Trophoblast cell (in vitro differentiated cells and primary cell): ENCODE measurements at regions not wholly inside any gene's neighbourhood (a gene's known extent, or its start where the extent isn't known, plus 50 kb on each side); places are given as distances from the start of the nearest gene placed in this dataset.
A peak's percentile ranks its signal among the peaks of the same experiment; 100 is the strongest.

Experiments
- DNase-seq, 2 donors: peaks; one replicate each; pipeline ENCODE4 v3.0.0-alpha.2; 2016
- H2AFZ ChIP-seq: 2 replicates; pipeline ENCODE4 v1.6.1; 2013; ENCODE audit warnings: low read length, moderate library complexity, mild to moderate bottlenecking; ENCODE audit not compliant: insufficient read depth, poor library complexity
- H2AK5ac ChIP-seq: 2 replicates; pipeline ENCODE4 v1.6.1; 2013; ENCODE audit warnings: mild to moderate bottlenecking, low read length
- H2BK120ac ChIP-seq: 2 replicates; pipeline ENCODE4 v1.6.1; 2013; ENCODE audit warnings: low read length, mild to moderate bottlenecking, moderate library complexity; ENCODE audit not compliant: insufficient read depth, poor library complexity
- H2BK12ac ChIP-seq: 2 replicates; pipeline ENCODE4 v1.6.1; 2013; ENCODE audit warnings: mild to moderate bottlenecking, low read length, moderate library complexity
- H2BK5ac ChIP-seq: 2 replicates; pipeline ENCODE4 v1.6.1; 2013; ENCODE audit warnings: low read length, low read depth, moderate library complexity, mild to moderate bottlenecking; ENCODE audit not compliant: poor library complexity
- H3K14ac ChIP-seq: 2 replicates; pipeline ENCODE4 v1.6.1; 2013; ENCODE audit warnings: mild to moderate bottlenecking, low read length
- H3K18ac ChIP-seq: 2 replicates; pipeline ENCODE4 v1.6.1; 2013; ENCODE audit warnings: mild to moderate bottlenecking, low read length
- H3K23ac ChIP-seq: 2 replicates; pipeline ENCODE4 v1.6.1; 2013; ENCODE audit warnings: low read length
- H3K27ac ChIP-seq: 2 replicates; pipeline ENCODE4 v1.5.1; 2013; ENCODE audit warnings: low read depth, mild to moderate bottlenecking, inconsistent platforms, low read length, moderate library complexity
- H3K27me3 ChIP-seq: 2 replicates; pipeline ENCODE4 v1.6.1; 2013; ENCODE audit warnings: inconsistent platforms, mild to moderate bottlenecking, low read length, moderate library complexity; ENCODE audit not compliant: insufficient read depth
- H3K36me3 ChIP-seq, 2 experiments: 1 replicate in 1 of 2; 2 replicates in 1 of 2; pipeline ENCODE4 v1.6.1; 2013; ENCODE audit warnings: low read length in 2 of 2, mild to moderate bottlenecking in 2 of 2, moderate library complexity in 1 of 2; ENCODE audit not compliant: insufficient read depth in 2 of 2, control insufficient read depth in 1 of 2
- H3K4ac ChIP-seq: 2 replicates; pipeline ENCODE4 v1.6.1; 2013; ENCODE audit warnings: low read depth, mild to moderate bottlenecking, low read length, moderate library complexity
- H3K4me1 ChIP-seq, 2 experiments: 1 replicate in 1 of 2; 2 replicates in 1 of 2; pipeline ENCODE4 v1.6.1; 2013; ENCODE audit warnings: low read length in 2 of 2, mild to moderate bottlenecking in 2 of 2, moderate library complexity in 1 of 2; ENCODE audit not compliant: insufficient read depth in 2 of 2, control insufficient read depth in 1 of 2
- H3K4me2 ChIP-seq: 2 replicates; pipeline ENCODE4 v1.6.1; 2013; ENCODE audit warnings: inconsistent platforms, mild to moderate bottlenecking, low read length, moderate library complexity
- H3K4me3 ChIP-seq: 2 replicates; pipeline ENCODE4 v1.5.1; 2013; ENCODE audit warnings: mild to moderate bottlenecking, low read depth, low read length, inconsistent platforms
- H3K79me1 ChIP-seq: one replicate; pipeline ENCODE4 v1.6.1; 2013; ENCODE audit warnings: low read length
- H3K79me2 ChIP-seq: 2 replicates; pipeline ENCODE4 v1.6.1; 2013; ENCODE audit warnings: low read length, mild to moderate bottlenecking; ENCODE audit not compliant: control insufficient read depth, insufficient read depth, poor library complexity
- H3K9ac ChIP-seq: 2 replicates; pipeline ENCODE4 v1.6.1; 2013; ENCODE audit warnings: mild to moderate bottlenecking, low read length
- H3K9me3 ChIP-seq: 2 replicates; pipeline ENCODE4 v1.6.1; 2013; ENCODE audit warnings: low read depth, mild to moderate bottlenecking, control low read depth, inconsistent platforms, low read length; ENCODE audit not compliant: insufficient read depth
- H4K12ac ChIP-seq: 2 replicates; pipeline ENCODE4 v1.6.1; 2013; ENCODE audit warnings: low read depth, mild to moderate bottlenecking, low read length, moderate library complexity
- H4K8ac ChIP-seq: 2 replicates; pipeline ENCODE4 v1.6.1; 2013; ENCODE audit warnings: low read depth, mild to moderate bottlenecking, low read length, moderate library complexity
- H4K91ac ChIP-seq: one replicate; pipeline ENCODE4 v1.6.1; 2013; ENCODE audit warnings: low read depth, mild to moderate bottlenecking, low read length, moderate library complexity
- WGBS: extraction: QIAGEN DNeasy Blood & Tissue Kit; methylation state at CpG from one replicate; pipeline ENCODE4 v1.1.7; 2013; ENCODE audit warnings: missing lambda C conversion rate; ENCODE audit not compliant: insufficient read length, insufficient coverage; ENCODE audit errors: extremely low coverage; 5-methylcytosine and 5-hydroxymethylcytosine counted together

DNA sequence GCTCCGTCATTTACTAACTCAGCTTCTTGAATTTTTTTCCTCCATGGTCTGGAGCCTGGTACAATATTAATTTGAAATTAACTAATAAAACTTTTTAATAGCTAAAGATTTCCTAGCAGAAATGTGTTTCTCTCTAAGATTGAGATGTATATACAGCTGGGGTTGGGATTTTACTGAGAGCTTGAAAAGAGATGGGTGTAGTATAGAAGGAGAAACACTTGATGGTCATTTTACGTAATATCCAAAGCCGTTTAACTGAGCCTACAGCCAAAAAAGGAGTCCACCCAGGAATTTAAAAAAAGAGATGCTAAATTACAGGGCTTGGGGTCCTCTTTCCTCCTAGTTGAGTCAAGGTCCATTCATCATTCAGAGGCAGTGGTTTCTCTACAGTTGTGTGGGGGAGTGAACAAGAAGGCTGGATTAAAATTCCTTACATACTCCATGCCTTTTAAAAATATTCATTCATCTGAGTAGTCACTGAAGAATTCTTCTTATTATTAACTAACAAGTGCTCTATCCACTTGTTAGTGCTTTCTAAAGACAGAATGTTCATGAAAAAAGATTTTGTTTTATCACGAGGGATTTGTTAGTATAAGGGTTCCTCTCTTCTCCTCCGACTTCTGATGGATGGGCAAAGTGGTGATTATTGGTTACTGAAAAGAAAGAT lies 255.3 kb upstream of the IL12A start:
- no peak for DNase-seq
- H2BK120ac ChIP-seq, result no peak overlapping the region
- no CpG with 5 or more reads among the region's 5 CpGs for WGBS

DNA sequence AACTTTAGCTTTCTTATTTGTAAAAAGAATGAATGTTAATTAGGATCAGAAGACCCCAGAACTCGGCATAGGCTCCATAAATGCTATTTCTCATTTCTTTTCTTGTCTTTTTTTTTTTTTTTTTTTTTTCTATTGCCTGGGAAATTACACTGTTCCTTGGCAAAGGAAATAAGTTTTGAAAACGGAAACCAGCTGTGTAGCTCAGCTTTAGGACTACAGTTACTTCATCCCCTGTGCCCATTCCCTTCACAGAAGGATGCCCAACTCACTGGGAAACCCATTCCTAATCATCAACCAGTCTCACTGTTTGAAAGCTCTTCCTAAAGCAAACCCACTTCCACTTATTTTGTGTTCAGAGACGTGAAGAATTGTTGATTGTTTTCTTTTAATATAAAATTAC lies 254.0 kb upstream of the IL12A start:
- no peak overlapping the region for H4K91ac ChIP-seq
- no peak overlapping the region for H2AK5ac ChIP-seq
- no peak overlapping the region for H3K9ac ChIP-seq
- H2BK120ac ChIP-seq, result no peak overlapping the region
- no peak overlapping the region for H3K18ac ChIP-seq
- H3K4me1 ChIP-seq, result peaks cover 12% of the 10 kb centered on the region in 2 experiments
- H3K36me3 ChIP-seq, result no peaks in the 10 kb centered on the region
- no peak overlapping the region for H2BK12ac ChIP-seq
- H3K79me2 ChIP-seq, result peaks cover 2% of the 10 kb centered on the region
- no peaks in the 10 kb centered on the region for H3K9me3 ChIP-seq
- no peak for DNase-seq
- no peak overlapping the region for H3K4me3 ChIP-seq
- peaks cover 11% of the 10 kb centered on the region for H3K79me1 ChIP-seq
- no peak overlapping the region for H3K4ac ChIP-seq
- H2BK5ac ChIP-seq, result no peak overlapping the region
- WGBS, result no CpG with 5 or more reads among the region's 3 CpGs
- H3K14ac ChIP-seq, result no peak overlapping the region
- H2AFZ ChIP-seq, result no peak overlapping the region
- no peak overlapping the region for H3K4me2 ChIP-seq
- no peak overlapping the region for H3K23ac ChIP-seq
- no peak overlapping the region for H4K12ac ChIP-seq
- no peak overlapping the region for H4K8ac ChIP-seq
- H3K27me3 ChIP-seq, result no peaks in the 10 kb centered on the region
- H3K27ac ChIP-seq, result no peak overlapping the region

More for the DNA sequence above, 255.3 kb upstream of the IL12A start:
- H3K79me1 ChIP-seq, result peaks cover 13% of the 10 kb centered on the region
- H2BK5ac ChIP-seq, result no peak overlapping the region
- peaks cover 12% of the 10 kb centered on the region in 2 experiments for H3K4me1 ChIP-seq
- peaks cover 2% of the 10 kb centered on the region for H3K79me2 ChIP-seq
- no peak overlapping the region for H3K4me3 ChIP-seq
- no peaks in the 10 kb centered on the region for H3K27me3 ChIP-seq
- no peak overlapping the region for H2AK5ac ChIP-seq
- no peak overlapping the region for H3K4ac ChIP-seq
- no peaks in the 10 kb centered on the region for H3K9me3 ChIP-seq
- H4K91ac ChIP-seq, result no peak overlapping the region
- no peak overlapping the region for H4K12ac ChIP-seq
- H3K23ac ChIP-seq, result no peak overlapping the region
- H2AFZ ChIP-seq, result no peak overlapping the region
- H3K18ac ChIP-seq, result no peak overlapping the region
- H2BK12ac ChIP-seq, result no peak overlapping the region
- peak overlapping the region; percentile 92 for H3K27ac ChIP-seq
- no peak overlapping the region for H3K14ac ChIP-seq
- H4K8ac ChIP-seq, result no peak overlapping the region
- no peak overlapping the region for H3K9ac ChIP-seq
- peak overlapping the region; percentile 79 for H3K4me2 ChIP-seq
- no peaks in the 10 kb centered on the region for H3K36me3 ChIP-seq

DNA sequence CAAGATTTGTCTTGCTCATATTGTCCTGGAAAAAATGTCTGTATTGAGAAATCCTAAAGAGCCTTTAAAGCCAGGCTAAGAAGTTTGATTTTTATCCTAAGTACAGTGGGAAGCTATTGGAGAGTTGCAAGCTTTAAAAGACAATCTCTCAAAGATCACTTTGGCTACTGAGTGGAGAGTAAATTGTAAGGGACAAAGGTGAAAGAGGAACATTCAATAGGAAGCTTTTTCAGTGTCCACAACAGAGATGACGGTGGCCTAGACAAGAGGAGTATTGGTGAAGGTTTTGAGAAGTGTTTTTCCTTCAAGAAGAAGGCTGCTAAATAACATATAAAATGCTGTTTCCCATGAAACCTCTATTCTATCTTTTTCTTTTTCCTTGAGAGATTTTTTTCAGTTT lies 249.5 kb upstream of the IL12A start:
- H4K91ac ChIP-seq, result no peak overlapping the region
- WGBS, result no CpG with 5 or more reads among the region's 1 CpG
- H3K27me3 ChIP-seq, result no peaks in the 10 kb centered on the region
- no peak overlapping the region for H3K23ac ChIP-seq
- no peak overlapping the region for H3K14ac ChIP-seq
- H3K18ac ChIP-seq, result no peak overlapping the region
- H2BK5ac ChIP-seq, result no peak overlapping the region
- H3K27ac ChIP-seq, result no peak overlapping the region
- no peak for DNase-seq
- peaks cover 4 to 5% of the 10 kb centered on the region in 2 experiments for H3K4me1 ChIP-seq
- H2BK120ac ChIP-seq, result no peak overlapping the region
- H3K79me1 ChIP-seq, result no peaks in the 10 kb centered on the region
- H3K36me3 ChIP-seq, result peaks cover 0 to 1% of the 10 kb centered on the region in 2 experiments
- H4K12ac ChIP-seq, result no peak overlapping the region
- no peak overlapping the region for H2AK5ac ChIP-seq
- no peak overlapping the region for H2BK12ac ChIP-seq
- H3K4me2 ChIP-seq, result no peak overlapping the region
- H3K4me3 ChIP-seq, result no peak overlapping the region
- no peaks in the 10 kb centered on the region for H3K79me2 ChIP-seq
- H3K4ac ChIP-seq, result no peak overlapping the region
- H3K9me3 ChIP-seq, result no peaks in the 10 kb centered on the region
- no peak overlapping the region for H3K9ac ChIP-seq
- H4K8ac ChIP-seq, result no peak overlapping the region
- H2AFZ ChIP-seq, result no peak overlapping the region

DNA sequence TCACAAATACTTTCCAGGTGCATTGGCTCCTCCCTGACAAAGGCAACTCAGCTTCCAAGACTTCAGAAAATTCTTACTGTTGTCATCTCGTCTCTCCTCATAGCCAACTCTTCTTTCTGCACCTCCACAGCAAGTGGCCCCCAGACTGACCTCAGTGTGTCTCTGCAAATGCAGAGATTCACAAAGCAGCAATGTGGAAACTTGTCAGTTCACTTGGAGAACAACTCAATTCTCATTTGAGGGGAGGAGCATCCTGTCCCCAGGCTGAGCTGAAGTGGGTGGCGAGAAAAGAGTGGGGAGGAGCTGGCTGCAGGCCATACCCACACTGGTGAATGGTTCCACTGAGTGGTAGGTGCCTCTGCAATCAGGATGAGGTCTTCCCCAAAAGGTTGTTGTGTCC lies 248.7 kb upstream of the IL12A start:
- H3K4ac ChIP-seq, result no peak overlapping the region
- no peak overlapping the region for H2BK5ac ChIP-seq
- H2BK12ac ChIP-seq, result no peak overlapping the region
- no peak overlapping the region for H3K23ac ChIP-seq
- H3K14ac ChIP-seq, result no peak overlapping the region
- peaks cover 4 to 5% of the 10 kb centered on the region in 2 experiments for H3K4me1 ChIP-seq
- no peak overlapping the region for H3K18ac ChIP-seq
- H4K8ac ChIP-seq, result no peak overlapping the region
- no peak for DNase-seq
- no peak overlapping the region for H4K91ac ChIP-seq
- H2AFZ ChIP-seq, result no peak overlapping the region
- no peak overlapping the region for H2AK5ac ChIP-seq
- H3K9me3 ChIP-seq, result no peaks in the 10 kb centered on the region
- no peak overlapping the region for H3K9ac ChIP-seq
- H3K79me1 ChIP-seq, result no peaks in the 10 kb centered on the region
- no peak overlapping the region for H4K12ac ChIP-seq
- H3K36me3 ChIP-seq, result peaks cover 0 to 1% of the 10 kb centered on the region in 2 experiments
- no peak overlapping the region for H3K4me3 ChIP-seq
- no CpG with 5 or more reads among the region's 2 CpGs for WGBS
- no peak overlapping the region for H3K27ac ChIP-seq
- no peak overlapping the region for H2BK120ac ChIP-seq
- no peaks in the 10 kb centered on the region for H3K79me2 ChIP-seq
- no peak overlapping the region for H3K4me2 ChIP-seq
- no peaks in the 10 kb centered on the region for H3K27me3 ChIP-seq
